HepG2 (cell line): ENCODE measurements at regions not wholly inside any gene's neighbourhood (a gene's known extent, or its start where the extent isn't known, plus 50 kb on each side); places are given as distances from the start of the nearest gene placed in this dataset.

Source experiments
- ATF3 ChIP-seq: sonication (generic); formaldehyde crosslinking; IDR thresholded peaks from 2 replicates; pipeline ENCODE4 v1.4.0; 2020; ENCODE audit warnings: missing genetic modification reagents
- FOSL1 ChIP-seq: sonication (generic); formaldehyde crosslinking; IDR thresholded peaks from 2 replicates; pipeline ENCODE4 v1.9.0; 2021; ENCODE audit warnings: missing genetic modification reagents, borderline replicate concordance
- GABPA ChIP-seq, 2 experiments: IDR thresholded peaks; 2 replicates each; pipeline ENCODE4 v1.6.1; 2011 to 2016; ENCODE audit warnings: low read depth in 2 of 2, low read length in 1 of 2, missing biosample characterization in 1 of 2, missing genetic modification characterization in 1 of 2
- RFX1 ChIP-seq: fragments of 450-650 bp; IDR thresholded peaks from 2 replicates; pipeline ENCODE4 v1.6.1; 2017

DNA sequence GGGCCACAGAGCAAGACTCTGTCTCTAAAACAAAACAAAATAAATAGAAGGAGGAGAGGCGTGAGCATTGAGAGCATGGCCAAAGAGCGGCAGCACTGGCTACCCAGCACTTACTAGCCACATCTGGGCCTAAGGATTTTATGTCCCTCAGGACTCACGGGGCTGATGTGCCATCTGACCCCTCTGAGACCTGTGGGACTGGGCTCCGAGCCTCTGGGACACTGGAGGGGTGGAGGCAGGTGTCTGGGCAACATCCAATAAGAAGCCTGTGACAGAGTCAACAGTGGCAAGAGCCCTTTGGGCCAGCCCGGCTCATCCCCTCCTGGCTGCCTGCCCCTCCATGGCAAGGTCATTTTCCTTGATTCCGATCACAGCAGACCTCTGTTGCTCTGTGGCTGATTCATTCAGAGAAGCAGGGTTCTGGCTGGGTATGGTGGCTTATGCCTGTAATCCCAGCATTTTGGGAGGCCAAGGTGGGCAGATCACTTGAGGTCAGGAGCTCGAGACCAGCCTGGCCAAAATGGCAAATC lies 60.7 kb downstream of the RRM2 start:
- TF ChIP-seq RFX1, result no peak
- no peak for TF ChIP-seq ATF3 (CRISPR knock-in tag)
- no peak for TF ChIP-seq FOSL1
- TF ChIP-seq GABPA (IDR thresholded peaks at IDR 0.05; ENCODE audit: low read depth, low read length), result no peak
- no peak for TF ChIP-seq GABPA (CRISPR knock-in tag; IDR thresholded peaks at IDR 0.05; ENCODE audit: low read depth)
